Gastrocnemius medialis (tissue), 4 donors: ENCODE measurements at regions not wholly inside any gene's neighbourhood (a gene's known extent, or its start where the extent isn't known, plus 50 kb on each side); places are given as distances from the start of the nearest gene placed in this dataset.

Experiments used
- ATAC-seq, 2 donors: fragments of 150-250 bp; one replicate each; pipeline ENCODE4 v1.9.1; 2016
- DNase-seq, 2 donors: peaks; one replicate each; pipeline ENCODE4 v3.0.0-alpha.2; 2019
- H3K27ac ChIP-seq, 4 donors: fragments of 200-600 bp; sonication (generic); 1 replicate in 1 of 4; 2 replicates in 3 of 4; pipeline ENCODE4 v1.5.1; 2016 to 2018; ENCODE audit warnings: mild to moderate bottlenecking in 2 of 4, moderate library complexity in 1 of 4
- H3K27me3 ChIP-seq, 3 donors: fragments of 200-600 bp; sonication (generic) in 2 of 3; 1 replicate in 1 of 3; 2 replicates in 2 of 3; pipeline versions ENCODE4 v1.5.1 to v1.6.0; 2016 to 2019; ENCODE audit warnings: mild to moderate bottlenecking in 1 of 3, moderate library complexity in 1 of 3
- H3K36me3 ChIP-seq, 2 donors: fragments of 200-600 bp; sonication (generic) in 1 of 2; one replicate each; pipeline ENCODE4 v1.5.1; 2017 to 2018
- H3K4me1 ChIP-seq, 2 donors: fragments of 200-600 bp; sonication (generic) in 1 of 2; one replicate each; pipeline ENCODE4 v1.5.1; 2016 to 2017; ENCODE audit warnings: mild to moderate bottlenecking in 2 of 2
- H3K4me3 ChIP-seq, 4 donors: fragments of 200-600 bp; sonication (generic) in 3 of 4; 1 replicate in 1 of 4; 2 replicates in 3 of 4; pipeline ENCODE4 v1.5.1; 2016 to 2019; ENCODE audit warnings: mild to moderate bottlenecking in 2 of 4
- H3K9me3 ChIP-seq, 3 donors: fragments of 200-600 bp; sonication (generic) in 2 of 3; 1 replicate in 1 of 3; 2 replicates in 2 of 3; pipeline ENCODE4 v1.5.1; 2016 to 2019
- POLR2A ChIP-seq, 2 donors: fragments of 450-650 bp; IDR thresholded peaks; one replicate each; pipeline ENCODE4 v1.6.1; 2017; ENCODE audit warnings: antibody characterized with exemption in 2 of 2, mild to moderate bottlenecking in 2 of 2, moderate library complexity in 2 of 2
- in situ Hi-C, 4 donors: fragments of 200-750 bp; cut with MboI; loops; one replicate each; pipeline versions ENCODE4 v1.15.0 to v1.8.0; 2017; ENCODE audit warnings: low sequenced_read_pairs in 4 of 4
- intact Hi-C: fragments of 100-400 bp; cut with DNase I; formaldehyde crosslinking; loops from one replicate; pipeline ENCODE4 v1.15.1; 2023; ENCODE audit warnings: low total_unique reads
- TF ChIP-seq, protein P1 (sequence below), 5 experiments: fragments of 450-650 bp in 3 of 5; fragments of 200-600 bp in 2 of 5; sonication (generic) in 2 of 5; IDR thresholded peaks in 4 of 5; conservative IDR thresholded peaks in 1 of 5; 1 replicate in 4 of 5; 2 replicates in 1 of 5; pipeline ENCODE4 v1.5.1; 2016 to 2019; ENCODE audit warnings: antibody characterized with exemption in 5 of 5, mild to moderate bottlenecking in 3 of 5, moderate library complexity in 3 of 5

DNA sequence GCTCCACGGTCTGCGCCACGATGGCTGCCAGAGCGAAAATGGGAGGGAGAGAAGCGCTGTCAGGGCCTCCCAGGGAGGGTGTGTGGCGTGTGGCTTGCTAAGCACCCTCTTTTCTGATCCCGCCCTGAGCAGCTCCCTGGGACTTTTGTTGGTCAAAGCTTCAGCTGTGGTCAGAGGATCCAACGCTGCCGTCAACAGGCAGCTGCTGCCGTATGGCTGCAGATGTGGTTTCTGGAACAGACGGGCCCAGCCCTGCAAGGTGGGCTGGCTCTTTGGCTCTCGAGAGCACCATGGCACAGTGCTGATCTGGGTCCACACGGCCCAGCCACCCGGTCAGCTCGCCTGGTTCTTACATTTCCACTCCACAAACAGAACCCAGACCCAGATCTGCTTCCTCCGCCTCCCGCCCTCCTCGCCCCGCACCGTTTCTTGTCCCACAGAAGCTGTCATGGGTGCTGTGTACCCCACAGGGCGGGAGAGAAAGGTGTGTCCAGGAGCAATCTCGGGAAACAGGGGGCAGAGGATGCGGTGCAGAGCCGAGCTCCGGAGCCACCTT, 86.0 kb upstream of the BHLHE23 start:
- TF ChIP-seq, protein P1, sequence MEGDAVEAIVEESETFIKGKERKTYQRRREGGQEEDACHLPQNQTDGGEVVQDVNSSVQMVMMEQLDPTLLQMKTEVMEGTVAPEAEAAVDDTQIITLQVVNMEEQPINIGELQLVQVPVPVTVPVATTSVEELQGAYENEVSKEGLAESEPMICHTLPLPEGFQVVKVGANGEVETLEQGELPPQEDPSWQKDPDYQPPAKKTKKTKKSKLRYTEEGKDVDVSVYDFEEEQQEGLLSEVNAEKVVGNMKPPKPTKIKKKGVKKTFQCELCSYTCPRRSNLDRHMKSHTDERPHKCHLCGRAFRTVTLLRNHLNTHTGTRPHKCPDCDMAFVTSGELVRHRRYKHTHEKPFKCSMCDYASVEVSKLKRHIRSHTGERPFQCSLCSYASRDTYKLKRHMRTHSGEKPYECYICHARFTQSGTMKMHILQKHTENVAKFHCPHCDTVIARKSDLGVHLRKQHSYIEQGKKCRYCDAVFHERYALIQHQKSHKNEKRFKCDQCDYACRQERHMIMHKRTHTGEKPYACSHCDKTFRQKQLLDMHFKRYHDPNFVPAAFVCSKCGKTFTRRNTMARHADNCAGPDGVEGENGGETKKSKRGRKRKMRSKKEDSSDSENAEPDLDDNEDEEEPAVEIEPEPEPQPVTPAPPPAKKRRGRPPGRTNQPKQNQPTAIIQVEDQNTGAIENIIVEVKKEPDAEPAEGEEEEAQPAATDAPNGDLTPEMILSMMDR (IDR thresholded peaks at IDR 0.05 in 4 of 5, conservative IDR thresholded peaks at IDR 0.05 in 1 of 5): no peak
- TF ChIP-seq POLR2A (IDR thresholded peaks at IDR 0.05): no peak
- peaks cover 23 to 36% (median 25%) of the 10 kb centered on the region in 3 donors for H3K27me3 ChIP-seq
- intact Hi-C loops: no loop called here

DNA sequence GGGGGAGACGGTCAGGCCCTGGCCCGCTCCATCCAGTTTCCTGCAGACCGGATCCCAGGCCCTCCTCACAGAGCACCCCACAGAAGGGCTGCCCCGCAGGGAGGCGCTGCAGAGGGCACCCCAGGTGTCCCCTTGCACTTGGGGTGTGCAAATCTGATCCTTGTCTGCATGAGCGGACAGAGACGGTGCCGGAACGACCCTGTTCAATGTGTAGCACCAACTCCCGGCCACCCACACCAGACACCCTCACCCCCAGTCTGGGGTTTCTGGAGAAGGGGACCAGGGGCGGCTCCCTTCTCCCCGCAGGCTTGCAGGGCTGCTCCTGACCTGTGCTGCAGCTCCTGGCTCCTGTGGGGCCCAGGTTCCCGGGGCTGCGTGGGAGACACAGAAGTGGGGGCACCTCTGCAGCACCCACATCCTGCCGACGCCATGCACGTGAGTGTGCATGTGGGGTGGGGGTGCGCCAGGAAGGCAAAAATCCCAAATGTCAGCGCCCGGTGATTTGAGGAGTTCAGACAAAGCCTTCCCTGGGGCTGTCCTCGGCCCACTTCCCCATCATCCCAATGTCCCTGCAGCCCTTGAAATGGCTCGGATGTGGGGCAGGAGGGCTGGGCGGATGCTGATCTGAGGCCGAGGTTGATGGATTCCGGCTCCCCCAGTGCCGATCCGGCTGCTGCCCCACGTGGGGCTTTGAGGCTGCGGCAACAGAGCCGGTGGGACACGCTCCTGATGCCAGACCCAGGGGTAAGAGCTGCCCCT, 85.3 kb upstream of the BHLHE23 start:
- DNase-seq (peak in 1 of 2 donors; percentile 2), ATAC-seq (no peak)
- Histone ChIP-seq H3K27ac (no peak overlapping the region), H3K4me3 (no peak overlapping the region), H3K9me3 (no peaks in the 10 kb centered on the region), H3K4me1 (no peaks in the 10 kb centered on the region), H3K27me3 (peaks cover 16 to 35% (median 25%) of the 10 kb centered on the region in 3 donors), H3K36me3 (no peaks in the 10 kb centered on the region)
- TF ChIP-seq POLR2A (IDR thresholded peaks at IDR 0.05): no peak
- TF ChIP-seq, protein P1 (IDR thresholded peaks at IDR 0.05 in 4 of 5, conservative IDR thresholded peaks at IDR 0.05 in 1 of 5): no peak
- in situ Hi-C loops: no loop called here
- intact Hi-C loops: no loop called here

More for the DNA sequence above, 86.0 kb upstream of the BHLHE23 start:
- Histone ChIP-seq H3K9me3 (no peaks in the 10 kb centered on the region), H3K4me3 (no peak overlapping the region), H3K4me1 (no peaks in the 10 kb centered on the region), H3K27ac (no peak overlapping the region), H3K36me3 (no peaks in the 10 kb centered on the region)
- DNase-seq: peak in 1 of 2 donors; percentile 7
- ATAC-seq: no peak
- in situ Hi-C loops: no loop called here

DNA sequence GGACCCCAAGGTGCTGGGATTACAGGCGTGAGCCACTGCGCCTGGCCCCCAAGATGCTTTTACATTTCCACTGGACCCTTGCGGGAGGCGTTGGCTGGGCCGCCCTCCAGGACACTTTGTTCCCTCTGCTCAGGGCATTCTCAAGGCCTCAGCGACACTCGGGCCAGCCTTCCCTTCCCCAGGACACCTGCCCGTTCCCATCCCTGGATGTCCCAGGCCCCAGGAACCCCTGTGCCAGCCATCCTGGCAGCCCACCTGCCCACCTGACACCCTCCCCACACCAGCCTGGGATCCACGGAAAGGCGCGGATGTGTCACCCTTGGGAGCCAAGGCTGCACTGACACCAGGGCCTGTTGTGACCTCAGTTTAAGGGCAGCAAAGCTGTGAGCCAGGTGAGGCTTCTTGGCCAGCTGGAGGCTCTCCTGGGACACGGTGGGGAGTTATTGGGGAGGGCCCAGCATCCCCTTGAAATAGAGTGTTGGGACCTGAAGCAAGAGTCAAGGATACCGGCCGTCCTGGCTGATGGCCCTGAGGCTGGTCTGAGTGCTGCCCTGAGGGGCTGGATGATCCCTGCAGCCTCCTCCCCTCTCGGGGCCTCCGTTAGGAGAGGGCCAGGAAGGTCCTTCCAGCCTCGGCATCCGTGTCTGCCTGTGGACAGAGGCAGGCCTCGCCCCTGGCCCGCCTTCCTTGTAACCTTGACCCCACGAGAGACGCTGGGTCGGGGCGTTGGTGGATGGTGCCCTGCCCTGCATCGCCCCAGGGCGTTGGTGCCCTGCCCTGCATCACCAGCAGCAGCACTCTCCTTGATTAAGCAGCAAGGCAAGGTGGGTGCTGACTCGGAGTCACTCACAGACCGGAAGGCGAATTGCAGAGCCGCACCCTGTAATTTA, 84.2 kb upstream of the BHLHE23 start:
- DNase-seq: peak in 1 of 2 donors; percentile 1
- H3K9me3 ChIP-seq: no peaks in the 10 kb centered on the region
- no peaks in the 10 kb centered on the region for H3K4me1 ChIP-seq
- intact Hi-C loops (no loop called here), in situ Hi-C loops (no loop called here)
- H3K4me3 ChIP-seq: no peak overlapping the region
- ATAC-seq: no peak
- H3K27ac ChIP-seq: no peak overlapping the region
- no peaks in the 10 kb centered on the region for H3K36me3 ChIP-seq
- no peak for TF ChIP-seq POLR2A (IDR thresholded peaks at IDR 0.05)
- TF ChIP-seq, protein P1 (IDR thresholded peaks at IDR 0.05 in 4 of 5, conservative IDR thresholded peaks at IDR 0.05 in 1 of 5): no peak
- H3K27me3 ChIP-seq: peaks cover 10 to 35% (median 16%) of the 10 kb centered on the region in 3 donors

DNA sequence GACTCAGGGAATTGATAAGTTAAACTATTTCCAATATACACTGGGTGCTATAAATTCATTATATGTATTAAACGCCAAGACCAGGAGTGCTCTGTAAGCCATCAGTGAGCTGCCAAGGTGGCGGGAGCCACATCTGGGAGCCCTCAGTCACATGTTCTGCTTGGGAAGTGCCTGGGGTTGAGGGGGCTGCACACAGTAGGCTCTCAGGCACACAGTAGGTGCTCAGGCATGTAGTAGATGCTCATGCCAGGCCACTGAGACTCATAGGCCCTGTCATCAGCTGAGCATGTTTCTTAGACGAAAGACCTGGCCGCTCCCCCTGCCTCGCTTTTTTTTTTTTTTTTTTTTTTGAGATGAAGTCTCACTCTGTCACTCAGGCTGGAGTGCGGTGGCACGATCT, 83.3 kb upstream of the BHLHE23 start:
- DNase-seq (peak in 1 of 2 donors; percentile 1), ATAC-seq (no peak)
- Histone ChIP-seq H3K27ac (no peak overlapping the region), H3K27me3 (peaks cover 14 to 37% (median 22%) of the 10 kb centered on the region in 3 donors), H3K4me1 (no peaks in the 10 kb centered on the region), H3K36me3 (no peaks in the 10 kb centered on the region), H3K9me3 (no peaks in the 10 kb centered on the region), H3K4me3 (no peak overlapping the region)
- TF ChIP-seq POLR2A (IDR thresholded peaks at IDR 0.05): no peak
- TF ChIP-seq, protein P1 (IDR thresholded peaks at IDR 0.05 in 4 of 5, conservative IDR thresholded peaks at IDR 0.05 in 1 of 5): no peak
- intact Hi-C loops: no loop called here
- in situ Hi-C loops: no loop called here
